SK-N-SH treated with all-trans-retinoic acid at 6 μM for 48 hours (cell line): ENCODE measurements at regions not wholly inside any gene's neighbourhood (a gene's known extent, or its start where the extent isn't known, plus 50 kb on each side); places are given as distances from the start of the nearest gene placed in this dataset.

Experiments used
- ATAC-seq: fragments of 200-7000 bp; cut with Tn5 transposase; 3 replicates; pipeline ENCODE4 v1.9.1; 2020; ENCODE audit warnings: mild to moderate bottlenecking, moderate library complexity
- CREB5 ChIP-seq: fragments of 250-450 bp; sonication (Bioruptor Pico); IDR thresholded peaks from 2 replicates; pipeline ENCODE4 v1.5.1; 2020; ENCODE audit warnings: low read depth, mild to moderate bottlenecking, moderate library complexity
- CSRNP3 ChIP-seq: fragments of 250-450 bp; sonication (Bioruptor Pico); IDR thresholded peaks from 2 replicates; pipeline ENCODE4 v1.5.1; 2021; ENCODE audit warnings: mild to moderate bottlenecking, moderate library complexity
- ESRRG ChIP-seq: fragments of 250-450 bp; sonication (Bioruptor Pico); IDR thresholded peaks from 2 replicates; pipeline ENCODE4 v1.6.1; 2021; ENCODE audit warnings: mild to moderate bottlenecking
- GLIS3 ChIP-seq: fragments of 250-450 bp; sonication (Bioruptor Pico); IDR thresholded peaks from 2 replicates; pipeline ENCODE4 v1.5.0; 2020; ENCODE audit warnings: mild to moderate bottlenecking, moderate library complexity
- ISL1 ChIP-seq: fragments of 250-450 bp; sonication (Bioruptor Pico); IDR thresholded peaks from 2 replicates; pipeline ENCODE4 v2.1.2; 2022; ENCODE audit warnings: mild to moderate bottlenecking, moderate library complexity
- OSR1 ChIP-seq: fragments of 250-450 bp; sonication (Bioruptor Pico); IDR thresholded peaks from 2 replicates; pipeline ENCODE4 v1.8.0; 2022; ENCODE audit warnings: moderate library complexity, mild to moderate bottlenecking, inconsistent platforms
- PATZ1 ChIP-seq: fragments of 250-450 bp; sonication (Bioruptor Pico); IDR thresholded peaks from 2 replicates; pipeline ENCODE4 v1.8.0; 2020; ENCODE audit warnings: mild to moderate bottlenecking, moderate library complexity, borderline replicate concordance
- POU6F1 ChIP-seq: fragments of 250-450 bp; sonication (Bioruptor Pico); IDR thresholded peaks from 2 replicates; pipeline ENCODE4 v1.8.0; 2021; ENCODE audit warnings: low read depth, mild to moderate bottlenecking, moderate library complexity, borderline replicate concordance
- RARB ChIP-seq: fragments of 250-450 bp; sonication (Bioruptor Pico); IDR thresholded peaks from 2 replicates; pipeline ENCODE4 v1.8.0; 2021; ENCODE audit warnings: mild to moderate bottlenecking, moderate library complexity
- SNAI2 ChIP-seq: fragments of 250-450 bp; sonication (Bioruptor Pico); IDR thresholded peaks from 2 replicates; pipeline ENCODE4 v1.5.0; 2020; ENCODE audit warnings: mild to moderate bottlenecking, moderate library complexity
- TCF4 ChIP-seq: fragments of 250-450 bp; sonication (Bioruptor Pico); IDR thresholded peaks from 2 replicates; pipeline ENCODE4 v1.8.0; 2021; ENCODE audit warnings: mild to moderate bottlenecking, moderate library complexity, borderline replicate concordance
- TOX ChIP-seq: fragments of 250-450 bp; sonication (Bioruptor Pico); IDR thresholded peaks from 2 replicates; pipeline ENCODE4 v1.8.0; 2021; ENCODE audit warnings: mild to moderate bottlenecking, moderate library complexity, borderline replicate concordance
- TSHZ2 ChIP-seq: fragments of 250-450 bp; sonication (Bioruptor Pico); IDR thresholded peaks from 2 replicates; pipeline ENCODE4 v1.5.0; 2020; ENCODE audit warnings: mild to moderate bottlenecking, moderate library complexity
- ZC3H10 ChIP-seq: fragments of 250-450 bp; sonication (Bioruptor Pico); IDR thresholded peaks from 2 replicates; pipeline ENCODE4 v1.5.1; 2021; ENCODE audit warnings: mild to moderate bottlenecking, moderate library complexity
- ZFP3 ChIP-seq: fragments of 250-450 bp; sonication (Bioruptor Pico); IDR thresholded peaks from 2 replicates; pipeline ENCODE4 v1.5.0; 2020; ENCODE audit warnings: mild to moderate bottlenecking, moderate library complexity
- ZFP30 ChIP-seq: fragments of 450-650 bp; formaldehyde crosslinking; IDR thresholded peaks from 2 replicates; pipeline ENCODE4 v1.5.0; 2022; ENCODE audit warnings: mild to moderate bottlenecking, moderate library complexity
- ZNF565 ChIP-seq: fragments of 450-650 bp; formaldehyde crosslinking; conservative IDR thresholded peaks from 2 replicates; pipeline ENCODE4 v1.5.0; 2020; ENCODE audit warnings: low read depth, mild to moderate bottlenecking, moderate library complexity
- ZNF70 ChIP-seq: fragments of 450-650 bp; formaldehyde crosslinking; IDR thresholded peaks from 2 replicates; pipeline ENCODE4 v1.5.0; 2020; ENCODE audit warnings: mild to moderate bottlenecking, moderate library complexity
- ZNF8 ChIP-seq: fragments of 450-650 bp; formaldehyde crosslinking; IDR thresholded peaks from 2 replicates; pipeline ENCODE4 v1.5.0; 2020; ENCODE audit warnings: mild to moderate bottlenecking, moderate library complexity

- no peak for ATAC-seq
- TF ChIP-seq CSRNP3 (CRISPR knock-in tag): no peak
- TF ChIP-seq TOX (CRISPR knock-in tag): no peak
- TF ChIP-seq PATZ1 (CRISPR knock-in tag): no peak
- no peak for TF ChIP-seq CREB5
- no peak for TF ChIP-seq RARB
- TF ChIP-seq OSR1 (CRISPR knock-in tag): no peak
- TF ChIP-seq SNAI2 (CRISPR knock-in tag): no peak
- TF ChIP-seq GLIS3 (CRISPR knock-in tag): no peak
- TF ChIP-seq ESRRG (CRISPR knock-in tag): no peak
- no peak for TF ChIP-seq ZNF565 (CRISPR knock-in tag)
Observed at GRCh38 chr9:89955626-89956025, 350.8 kb downstream of the GADD45G start.

GRCh38 chr9:89956331-89956730 lies 351.5 kb downstream of the GADD45G start:
- TF ChIP-seq TSHZ2 (CRISPR knock-in tag) (no peak), ZNF70 (CRISPR knock-in tag) (no peak), ZNF8 (CRISPR knock-in tag) (no peak), POU6F1 (no peak), ZC3H10 (CRISPR knock-in tag) (no peak), ZNF565 (CRISPR knock-in tag) (no peak), PATZ1 (CRISPR knock-in tag) (no peak), TCF4 (CRISPR knock-in tag) (no peak), ISL1 (CRISPR knock-in tag) (no peak), CSRNP3 (CRISPR knock-in tag) (no peak), TOX (CRISPR knock-in tag) (no peak), OSR1 (CRISPR knock-in tag) (no peak), ESRRG (CRISPR knock-in tag) (no peak), GLIS3 (CRISPR knock-in tag) (no peak), RARB (no peak), ZFP3 (CRISPR knock-in tag) (no peak), ZFP30 (CRISPR knock-in tag) (no peak)
- ATAC-seq: no peak
